GM12878 (cell line): ENCODE measurements at regions not wholly inside any gene's neighbourhood (a gene's known extent, or its start where the extent isn't known, plus 50 kb on each side); places are given as distances from the start of the nearest gene placed in this dataset.

Experiments
- ATAC-seq: fragments of 200-7000 bp; cut with Tn5 transposase; 3 replicates; pipeline ENCODE4 v1.9.1; 2020; ENCODE audit warnings: mild to moderate bottlenecking, moderate library complexity
- BruUV-seq: library from RNA; stranded (reverse); fragments of 400-500 nt; replicated peaks from 2 replicates; lab custom pipeline; 2021; lab: Mats Ljungman, UMichigan
- CTCF ChIA-PET: fragments of 300-600 bp; sonication (Branson Sonifier 250); formaldehyde crosslinking; extraction: SDS; loops from one replicate; lab custom pipeline; 2021; ENCODE audit warnings: inconsistent platforms; lab: Yijun Ruan, JAX
- POLR2A ChIA-PET: fragments of 350-600 bp; formaldehyde crosslinking; extraction: SDS; loops from one replicate; lab custom pipeline; 2021; ENCODE audit warnings: inconsistent platforms; lab: Charles Lee
- RAD21 ChIA-PET: fragments of 300-600 bp; sonication (Branson Sonifier 250); formaldehyde crosslinking; loops from one replicate; lab custom pipeline; 2023; ENCODE audit warnings: antibody characterized with exemption; ENCODE audit not compliant: unreplicated experiment; lab: Charles Lee
- SMC1A ChIA-PET: fragments of 300-600 bp; sonication (Branson Sonifier 250); formaldehyde crosslinking; loops from one replicate; lab custom pipeline; 2023; ENCODE audit not compliant: unreplicated experiment, uncharacterized antibody; lab: Charles Lee
- DNase-seq: peaks from one replicate; pipeline ENCODE4 v3.0.0-alpha.2; 2011; ENCODE audit warnings: low read depth, low spot score
- FAIRE-seq: peaks from 3 replicates; lab custom pipeline; 2011; peaks lifted over from hg19 to GRCh38; lab: Jason Lieb, UNC
- H2AFZ ChIP-seq: 2 replicates; pipeline ENCODE4 v1.6.0; 2011; ENCODE audit warnings: low read depth, low read length, control low read depth; ENCODE audit not compliant: control insufficient read depth
- H3K27ac ChIP-seq: 2 replicates; pipeline ENCODE4 v1.5.1; 2011; ENCODE audit warnings: control low read depth; ENCODE audit not compliant: control insufficient read depth, insufficient read depth
- H3K27me3 ChIP-seq, 2 experiments: replicated peaks in 1 of 2; 2 replicates each; pipeline versions ENCODE4 v1.6.0 to v1.6.1; 2011; ENCODE audit warnings: low read length in 1 of 2; ENCODE audit not compliant: control insufficient read depth in 2 of 2, insufficient read depth in 2 of 2
- H3K36me3 ChIP-seq, 2 experiments: 2 replicates each; pipeline ENCODE4 v1.5.1; 2011; ENCODE audit warnings: low read length in 1 of 2; ENCODE audit not compliant: control insufficient read depth in 2 of 2, insufficient read depth in 2 of 2
- H3K4me1 ChIP-seq: 2 replicates; pipeline ENCODE4 v1.6.1; 2011; ENCODE audit warnings: mild to moderate bottlenecking, low read length, moderate library complexity, mixed read lengths; ENCODE audit not compliant: control insufficient read depth, insufficient read depth
- H3K4me2 ChIP-seq: 2 replicates; pipeline ENCODE4 v1.6.0; 2011; ENCODE audit warnings: control low read depth; ENCODE audit not compliant: control insufficient read depth, insufficient read depth
- H3K4me3 ChIP-seq: fragments of 200-600 bp; sonication (generic); 2 replicates; pipeline ENCODE4 v1.5.1; 2016
- H3K79me2 ChIP-seq: 2 replicates; pipeline ENCODE4 v1.6.0; 2011; ENCODE audit warnings: low read length; ENCODE audit not compliant: control insufficient read depth, insufficient read depth
- H3K9ac ChIP-seq: 2 replicates; pipeline ENCODE4 v1.8.0; 2011; ENCODE audit warnings: low read length, control low read depth, mixed read lengths; ENCODE audit not compliant: control insufficient read depth, insufficient read depth
- H3K9me3 ChIP-seq: replicated peaks from 3 replicates; pipeline ENCODE4 v1.5.1; 2011; ENCODE audit warnings: mild to moderate bottlenecking, low read length; ENCODE audit not compliant: control insufficient read depth, insufficient read depth
- H4K20me1 ChIP-seq: 2 replicates; pipeline ENCODE4 v1.6.0; 2011; ENCODE audit not compliant: control insufficient read depth, insufficient read depth
- ATF7 ChIP-seq: fragments of 450-650 bp; IDR thresholded peaks from 2 replicates; pipeline ENCODE4 v1.6.1; 2016; ENCODE audit warnings: low read depth, mild to moderate bottlenecking
- CEBPB ChIP-seq, 2 experiments: fragments of 150-350 bp in 1 of 2; IDR thresholded peaks; 2 replicates each; pipeline ENCODE4 v1.6.1; 2012 to 2014; ENCODE audit warnings: low read depth in 2 of 2, low read length in 2 of 2, borderline replicate concordance in 1 of 2, inconsistent platforms in 1 of 2
- CHD4 ChIP-seq: fragments of 200-600 bp; sonication (generic); IDR thresholded peaks from 2 replicates; pipeline ENCODE4 v1.6.1; 2016; ENCODE audit warnings: mild to moderate bottlenecking
- DPF2 ChIP-seq: fragments of 450-650 bp; IDR thresholded peaks from 2 replicates; pipeline ENCODE4 v1.6.1; 2017; ENCODE audit warnings: mild to moderate bottlenecking
- EGR1 ChIP-seq, 2 experiments: IDR thresholded peaks; 1 replicate in 1 of 2; 2 replicates in 1 of 2; pipeline ENCODE4 v1.6.1; 2011 to 2012; ENCODE audit warnings: low read depth in 2 of 2, low read length in 2 of 2, borderline replicate concordance in 1 of 2, mild to moderate bottlenecking in 1 of 2, moderate library complexity in 1 of 2
- EP300 ChIP-seq, 2 experiments: fragments of 150-350 bp in 1 of 2; IDR thresholded peaks; 2 replicates each; pipeline ENCODE4 v1.6.1; 2011 to 2012; ENCODE audit warnings: low read depth in 2 of 2, low read length in 2 of 2, borderline replicate concordance in 1 of 2, improper control_type of control experiment in 1 of 2, inconsistent platforms in 1 of 2; ENCODE audit not compliant: control insufficient read depth in 1 of 2
- HSF1 ChIP-seq: fragments of 150-350 bp; IDR thresholded peaks from 2 replicates; pipeline ENCODE4 v1.6.1; 2014; ENCODE audit warnings: mild to moderate bottlenecking, low read depth, low read length
- KAT2A ChIP-seq: conservative IDR thresholded peaks from 2 replicates; pipeline ENCODE4 v1.6.1; 2011; ENCODE audit warnings: low read depth, low read length; ENCODE audit not compliant: control insufficient read depth
- KDM1A ChIP-seq: fragments of 200-600 bp; sonication (generic); IDR thresholded peaks from 2 replicates; pipeline ENCODE4 v1.6.1; 2016; ENCODE audit warnings: borderline replicate concordance
- NFXL1 ChIP-seq: fragments of 450-650 bp; IDR thresholded peaks from 2 replicates; pipeline ENCODE4 v1.6.1; 2017; ENCODE audit warnings: antibody characterized with exemption, mild to moderate bottlenecking, borderline replicate concordance
- NFYA ChIP-seq: IDR thresholded peaks from 2 replicates; pipeline ENCODE4 v1.6.1; 2011; ENCODE audit warnings: low read depth, mild to moderate bottlenecking, low read length, improper control_type of control experiment, borderline replicate concordance
- NKRF ChIP-seq: fragments of 450-650 bp; conservative IDR thresholded peaks from 2 replicates; pipeline ENCODE4 v1.6.1; 2017; ENCODE audit warnings: mild to moderate bottlenecking, moderate library complexity
- RAD21 ChIP-seq: IDR thresholded peaks from 2 replicates; pipeline ENCODE4 v1.6.1; 2011; ENCODE audit warnings: mild to moderate bottlenecking, low read depth, low read length, moderate library complexity; ENCODE audit not compliant: insufficient read depth
- RELA ChIP-seq: fragments of 450-650 bp; IDR thresholded peaks from 2 replicates; pipeline ENCODE4 v1.8.0; 2014; ENCODE audit warnings: borderline replicate concordance; ENCODE audit not compliant: partially characterized antibody
- RUNX3 ChIP-seq: IDR thresholded peaks from 2 replicates; pipeline ENCODE4 v1.6.1; 2012; ENCODE audit warnings: low read length, inconsistent platforms
- SIX5 ChIP-seq: IDR thresholded peaks from 2 replicates; pipeline ENCODE4 v1.6.1; 2011; ENCODE audit warnings: mild to moderate bottlenecking, low read depth, low read length, moderate library complexity; ENCODE audit not compliant: severe bottlenecking
- SKIL ChIP-seq: fragments of 450-650 bp; IDR thresholded peaks from 2 replicates; pipeline ENCODE4 v1.6.1; 2017; ENCODE audit warnings: mild to moderate bottlenecking, low read depth, inconsistent platforms; ENCODE audit not compliant: poor library complexity, severe bottlenecking
- SUZ12 ChIP-seq: fragments of 200-600 bp; sonication (generic); IDR thresholded peaks from one replicate; pipeline ENCODE4 v1.6.1; 2018; ENCODE audit warnings: antibody characterized with exemption, mild to moderate bottlenecking; ENCODE audit not compliant: unreplicated experiment
- TARDBP ChIP-seq: IDR thresholded peaks from 2 replicates; pipeline ENCODE4 v1.6.1; 2016; ENCODE audit warnings: borderline replicate concordance
- ZNF217 ChIP-seq: fragments of 450-650 bp; IDR thresholded peaks from 2 replicates; pipeline ENCODE4 v1.6.1; 2017; ENCODE audit warnings: antibody characterized with exemption, mild to moderate bottlenecking
- ZSCAN29 ChIP-seq: fragments of 450-650 bp; IDR thresholded peaks from 2 replicates; pipeline ENCODE4 v1.6.1; 2017; ENCODE audit warnings: mild to moderate bottlenecking, moderate library complexity
- in situ Hi-C: fragments of 300-500 bp; cut with MboI; formaldehyde crosslinking; loops from 9 replicates; pipeline ENCODE4 v1.14.3; 2018; ENCODE audit warnings: mixed read lengths
- intact Hi-C: fragments of 100-400 bp; cut with micrococcal nuclease; formaldehyde crosslinking; loops from one replicate; pipeline ENCODE4 v1.14.2; 2022; ENCODE audit not compliant: unreplicated experiment

- TF ChIP-seq NKRF, result no peak
- TF ChIP-seq HSF1, result no peak
- no peak for TF ChIP-seq KDM1A
- TF ChIP-seq RAD21, result no peak
- TF ChIP-seq ZNF217, result no peak
- no peak for TF ChIP-seq RUNX3
- TF ChIP-seq EP300 (IDR thresholded peaks at IDR 0.05; ENCODE audit: borderline replicate concordance in 1 of 2, control insufficient read depth in 1 of 2, low read depth in 2 of 2, low read length in 2 of 2), result no peak
- TF ChIP-seq NFXL1, result no peak
- TF ChIP-seq KAT2A, result no peak
- no peak for TF ChIP-seq SUZ12
- no peak for TF ChIP-seq CHD4
- no peak for TF ChIP-seq ATF7
- TF ChIP-seq, all 136 proteins: peak for 0
These were observed 333.1 kb upstream of the CHRM3 start (continued) for GRCh38 chr1:239053279-239053678.

- FAIRE-seq, result no peak
- Histone ChIP-seq H2AFZ (no peak overlapping the region), H3K36me3 (no peaks in the 10 kb centered on the region), H3K79me2 (no peaks in the 10 kb centered on the region), H4K20me1 (no peaks in the 10 kb centered on the region), H3K9me3 (no peaks in the 10 kb centered on the region), H3K4me2 (no peak overlapping the region), H3K9ac (no peak overlapping the region), H3K27me3 (no peaks in the 10 kb centered on the region), H3K4me1 (no peaks in the 10 kb centered on the region), H3K4me3 (no peak overlapping the region), H3K27ac (no peak overlapping the region)
- CTCF ChIA-PET, result no interaction called here
- in situ Hi-C loops, result no loop called here
- SMC1A ChIA-PET, result no interaction called here
- no peak for ATAC-seq
- intact Hi-C loops, result no loop called here
- BruUV-seq, result no TSS peak
- POLR2A ChIA-PET, result no interaction called here
- RAD21 ChIA-PET, result no interaction called here
- DNase-seq, result no peak
- TF ChIP-seq ZSCAN29 (no peak), RAD21 (no peak), SIX5 (no peak), EGR1 (IDR thresholded peaks at IDR 0.05; ENCODE audit: borderline replicate concordance in 1 of 2, low read depth in 2 of 2, low read length in 2 of 2) (no peak), DPF2 (no peak), SKIL (no peak), TARDBP (no peak), RELA (no peak), CEBPB (IDR thresholded peaks at IDR 0.05; ENCODE audit: borderline replicate concordance in 1 of 2, low read depth in 2 of 2, low read length in 2 of 2) (no peak), NFYA (no peak)
These were observed 336.8 kb upstream of the CHRM3 start for GRCh38 chr1:239049571-239049970.
